ENCODE measurements at regions not wholly inside any gene's neighbourhood (a gene's known extent, or its start where the extent isn't known, plus 50 kb on each side); places are given as distances from the start of the nearest gene placed in this dataset.

DNA sequence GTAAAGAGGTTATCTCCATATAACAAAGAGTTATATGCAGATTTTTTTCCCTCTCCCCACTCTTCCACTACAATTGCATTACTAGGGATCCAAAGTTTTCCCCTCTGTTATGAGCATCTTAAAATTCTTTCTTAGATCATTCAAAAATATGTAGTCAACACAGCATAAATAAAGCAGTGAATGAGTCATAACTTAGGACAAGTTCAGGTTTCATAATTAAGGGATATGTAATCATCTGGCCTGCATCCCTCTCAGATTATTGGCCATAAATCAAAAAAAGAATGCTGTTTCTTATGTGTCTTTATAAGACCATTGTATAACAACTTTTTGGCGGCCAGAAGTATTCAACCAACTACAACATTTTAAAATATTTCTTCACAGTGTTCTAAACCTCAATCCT, 1526.1 kb downstream of the KCNT2 start:
- Histone ChIP-seq H3K27me3 (ENCODE audit: control insufficient read depth in 3 of 3, insufficient read depth in 3 of 3, low read length in 3 of 3) (no peaks in the 10 kb centered on the region), H3K27ac (ENCODE audit: low read depth in 1 of 3, low read length in 2 of 3) (no peak overlapping the region), H3K4me1 (ENCODE audit: control insufficient read depth in 3 of 3, insufficient read depth in 2 of 3, low read depth in 1 of 3, low read length in 2 of 3) (no peaks in the 10 kb centered on the region), H3K9me3 (ENCODE audit: control insufficient read depth in 2 of 2, insufficient read depth in 1 of 2, low read depth in 1 of 2, low read length in 1 of 2) (no peaks in the 10 kb centered on the region), H3K36me3 (ENCODE audit: control insufficient read depth in 3 of 3, insufficient read depth in 2 of 3, low read depth in 1 of 3, low read length in 3 of 3) (no peaks in the 10 kb centered on the region), H3K4me3 (ENCODE audit: low read depth in 1 of 3, low read length in 3 of 3) (no peak overlapping the region)
- no peak for DNase-seq
- FAIRE-seq: no peak
- WGBS, 3 donors: 73 to 78% (median 76%) methylated on average over 1 of the region's 1 CpG

DNA sequence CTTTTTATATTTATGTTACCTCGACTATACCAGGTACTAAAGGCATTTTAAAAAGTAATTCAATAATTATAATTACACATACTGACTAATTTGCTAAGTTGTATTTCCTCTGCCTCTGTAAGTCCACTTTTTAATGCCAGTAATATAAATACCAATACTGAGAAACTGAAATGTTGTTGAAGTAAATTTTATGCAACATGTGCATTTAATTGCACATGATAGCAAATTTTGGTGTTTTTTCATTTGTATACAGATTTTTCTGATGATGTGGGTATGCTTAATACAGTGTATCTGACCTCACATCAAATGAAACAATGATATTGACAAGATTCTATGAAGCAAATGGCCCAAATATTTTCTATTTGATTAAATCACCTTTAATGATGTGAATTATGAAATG, 1531.6 kb downstream of the KCNT2 start:
- no peaks in the 10 kb centered on the region for H3K4me1 ChIP-seq (ENCODE audit: control insufficient read depth in 3 of 3, insufficient read depth in 2 of 3, low read depth in 1 of 3, low read length in 2 of 3)
- H3K36me3 ChIP-seq (ENCODE audit: control insufficient read depth in 3 of 3, insufficient read depth in 2 of 3, low read depth in 1 of 3, low read length in 3 of 3): no peaks in the 10 kb centered on the region
- no peak overlapping the region for H3K4me3 ChIP-seq (ENCODE audit: low read depth in 1 of 3, low read length in 3 of 3)
- no peaks in the 10 kb centered on the region for H3K9me3 ChIP-seq (ENCODE audit: control insufficient read depth in 2 of 2, insufficient read depth in 1 of 2, low read depth in 1 of 2, low read length in 1 of 2)
- FAIRE-seq: no peak
- H3K27ac ChIP-seq (ENCODE audit: low read depth in 1 of 3, low read length in 2 of 3): no peak overlapping the region
- 46 to 74% (median 66%) methylated on average over 1 of the region's 1 CpG for WGBS, 3 donors
- H3K27me3 ChIP-seq (ENCODE audit: control insufficient read depth in 3 of 3, insufficient read depth in 3 of 3, low read length in 3 of 3): no peaks in the 10 kb centered on the region
- no peak for DNase-seq

DNA sequence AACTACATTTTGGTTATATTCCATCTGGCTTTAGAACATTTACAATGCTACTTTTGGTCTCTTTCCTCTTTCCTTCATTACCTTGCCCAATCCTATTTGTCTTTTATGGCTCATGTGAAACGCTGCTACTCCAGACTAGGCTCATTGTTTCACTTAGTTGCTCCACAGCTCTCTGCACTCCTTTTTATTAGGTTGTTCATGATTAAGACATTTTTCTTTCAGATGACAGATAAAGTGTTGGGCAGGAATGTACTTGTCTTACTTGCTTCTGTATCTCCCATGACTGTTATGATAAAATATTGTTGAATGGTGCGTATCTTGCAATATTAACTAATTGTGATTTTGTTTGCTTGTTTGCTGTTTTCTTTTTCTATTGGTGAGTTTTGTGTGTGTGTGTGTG, 1532.3 kb downstream of the KCNT2 start:
- DNase-seq (no peak), FAIRE-seq (no peak)
- Histone ChIP-seq H3K4me3 (ENCODE audit: low read depth in 1 of 3, low read length in 3 of 3) (no peak overlapping the region), H3K9me3 (ENCODE audit: control insufficient read depth in 2 of 2, insufficient read depth in 1 of 2, low read depth in 1 of 2, low read length in 1 of 2) (no peaks in the 10 kb centered on the region), H3K4me1 (ENCODE audit: control insufficient read depth in 3 of 3, insufficient read depth in 2 of 3, low read depth in 1 of 3, low read length in 2 of 3) (no peaks in the 10 kb centered on the region), H3K36me3 (ENCODE audit: control insufficient read depth in 3 of 3, insufficient read depth in 2 of 3, low read depth in 1 of 3, low read length in 3 of 3) (no peaks in the 10 kb centered on the region), H3K27ac (ENCODE audit: low read depth in 1 of 3, low read length in 2 of 3) (no peak overlapping the region), H3K27me3 (ENCODE audit: control insufficient read depth in 3 of 3, insufficient read depth in 3 of 3, low read length in 3 of 3) (no peaks in the 10 kb centered on the region)
- 68 to 86% (median 77%) methylated on average over 2 of the region's 2 CpGs for WGBS, 3 donors

DNA sequence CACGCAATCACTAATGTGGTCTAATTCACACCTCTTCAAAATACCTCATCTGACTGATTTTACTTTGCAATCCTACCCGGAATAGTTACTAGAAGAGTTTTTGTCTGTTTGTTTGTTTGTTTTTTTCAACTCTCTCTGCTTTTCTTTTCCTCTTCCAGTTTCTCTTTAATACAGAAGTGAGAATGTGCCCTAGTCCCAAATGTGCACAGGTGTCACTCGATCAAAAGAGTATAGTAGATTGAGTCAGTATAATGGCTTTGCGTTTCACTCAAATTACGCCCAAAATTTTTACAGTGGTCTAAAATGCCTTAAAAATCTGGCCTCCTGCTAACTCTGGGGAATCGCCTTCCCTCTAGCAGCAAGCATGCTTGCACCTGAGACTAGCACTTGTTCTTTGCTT, 1536.8 kb downstream of the KCNT2 start:
- WGBS, 3 donors: 67 to 81% (median 67%) methylated on average over 6 of the region's 6 CpGs
- H3K27ac ChIP-seq (ENCODE audit: low read depth in 1 of 3, low read length in 2 of 3): no peak overlapping the region
- FAIRE-seq: no peak

DNA sequence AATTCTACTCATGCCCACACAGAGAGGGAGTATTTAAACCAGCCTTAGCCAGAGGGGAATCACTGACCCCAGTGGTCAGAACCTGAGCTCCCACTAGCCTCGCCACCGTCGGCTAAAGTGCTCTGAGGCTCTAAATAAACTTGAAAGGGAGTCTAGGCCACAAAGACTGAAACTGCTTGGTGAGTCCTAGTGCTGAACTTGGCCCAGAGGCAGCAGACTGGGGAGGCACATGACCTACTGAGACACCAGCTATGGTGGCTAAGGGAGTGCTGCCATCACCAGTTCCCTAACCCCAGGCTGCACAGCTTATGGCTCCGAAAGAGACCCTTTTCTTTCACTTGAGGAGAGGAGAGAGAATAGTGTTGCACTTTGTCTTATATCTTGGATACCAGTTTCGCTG, 1542.8 kb downstream of the KCNT2 start:
- no peak overlapping the region for H3K27ac ChIP-seq (ENCODE audit: low read depth in 1 of 3, low read length in 2 of 3)
- no peak overlapping the region for H3K4me3 ChIP-seq (ENCODE audit: low read depth in 1 of 3, low read length in 3 of 3)
- H3K9me3 ChIP-seq (ENCODE audit: control insufficient read depth in 2 of 2, insufficient read depth in 1 of 2, low read depth in 1 of 2, low read length in 1 of 2): no peaks in the 10 kb centered on the region
- no peaks in the 10 kb centered on the region for H3K36me3 ChIP-seq (ENCODE audit: control insufficient read depth in 3 of 3, insufficient read depth in 2 of 3, low read depth in 1 of 3, low read length in 3 of 3)
- WGBS, 3 donors: 82 to 91% (median 88%) methylated on average over 5 of the region's 5 CpGs
- DNase-seq (no peak), FAIRE-seq (no peak)
- H3K4me1 ChIP-seq (ENCODE audit: control insufficient read depth in 3 of 3, insufficient read depth in 2 of 3, low read depth in 1 of 3, low read length in 2 of 3): no peaks in the 10 kb centered on the region
- no peaks in the 10 kb centered on the region for H3K27me3 ChIP-seq (ENCODE audit: control insufficient read depth in 3 of 3, insufficient read depth in 3 of 3, low read length in 3 of 3)

More for the DNA sequence above, 1536.8 kb downstream of the KCNT2 start:
- no peaks in the 10 kb centered on the region for H3K4me1 ChIP-seq (ENCODE audit: control insufficient read depth in 3 of 3, insufficient read depth in 2 of 3, low read depth in 1 of 3, low read length in 2 of 3)
- no peaks in the 10 kb centered on the region for H3K36me3 ChIP-seq (ENCODE audit: control insufficient read depth in 3 of 3, insufficient read depth in 2 of 3, low read depth in 1 of 3, low read length in 3 of 3)
- no peaks in the 10 kb centered on the region for H3K9me3 ChIP-seq (ENCODE audit: control insufficient read depth in 2 of 2, insufficient read depth in 1 of 2, low read depth in 1 of 2, low read length in 1 of 2)
- DNase-seq: no peak
- no peak overlapping the region for H3K4me3 ChIP-seq (ENCODE audit: low read depth in 1 of 3, low read length in 3 of 3)
- H3K27me3 ChIP-seq (ENCODE audit: control insufficient read depth in 3 of 3, insufficient read depth in 3 of 3, low read length in 3 of 3): no peaks in the 10 kb centered on the region

DNA sequence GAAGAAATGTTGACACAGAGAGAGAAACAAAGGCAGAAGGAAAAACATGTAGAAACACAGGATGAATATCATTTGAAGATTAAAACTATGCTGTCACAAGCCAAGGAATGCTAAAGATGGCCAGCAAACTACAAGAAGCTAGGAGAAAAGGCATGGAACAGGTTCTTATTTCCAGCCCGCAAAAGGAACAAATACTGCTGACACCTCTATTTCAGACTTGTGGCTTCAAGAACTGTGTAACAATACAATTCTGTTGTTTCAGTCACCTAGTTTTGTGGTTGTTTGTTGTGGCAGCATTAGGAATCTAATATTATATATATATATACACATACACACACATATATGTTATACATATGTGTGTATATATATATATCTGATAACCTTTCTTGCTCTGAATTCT, 1543.9 kb downstream of the KCNT2 start:
- DNase-seq: no peak
- no peak overlapping the region for H3K27ac ChIP-seq (ENCODE audit: low read depth in 1 of 3, low read length in 2 of 3)
- no peak overlapping the region for H3K4me3 ChIP-seq (ENCODE audit: low read depth in 1 of 3, low read length in 3 of 3)
- H3K36me3 ChIP-seq (ENCODE audit: control insufficient read depth in 3 of 3, insufficient read depth in 2 of 3, low read depth in 1 of 3, low read length in 3 of 3): no peaks in the 10 kb centered on the region
- H3K27me3 ChIP-seq (ENCODE audit: control insufficient read depth in 3 of 3, insufficient read depth in 3 of 3, low read length in 3 of 3): no peaks in the 10 kb centered on the region
- no peaks in the 10 kb centered on the region for H3K9me3 ChIP-seq (ENCODE audit: control insufficient read depth in 2 of 2, insufficient read depth in 1 of 2, low read depth in 1 of 2, low read length in 1 of 2)
- 90 to 96% (median 96%) methylated on average over 1 of the region's 1 CpG for WGBS, 3 donors
- no peak for FAIRE-seq
- no peaks in the 10 kb centered on the region for H3K4me1 ChIP-seq (ENCODE audit: control insufficient read depth in 3 of 3, insufficient read depth in 2 of 3, low read depth in 1 of 3, low read length in 2 of 3)

DNA sequence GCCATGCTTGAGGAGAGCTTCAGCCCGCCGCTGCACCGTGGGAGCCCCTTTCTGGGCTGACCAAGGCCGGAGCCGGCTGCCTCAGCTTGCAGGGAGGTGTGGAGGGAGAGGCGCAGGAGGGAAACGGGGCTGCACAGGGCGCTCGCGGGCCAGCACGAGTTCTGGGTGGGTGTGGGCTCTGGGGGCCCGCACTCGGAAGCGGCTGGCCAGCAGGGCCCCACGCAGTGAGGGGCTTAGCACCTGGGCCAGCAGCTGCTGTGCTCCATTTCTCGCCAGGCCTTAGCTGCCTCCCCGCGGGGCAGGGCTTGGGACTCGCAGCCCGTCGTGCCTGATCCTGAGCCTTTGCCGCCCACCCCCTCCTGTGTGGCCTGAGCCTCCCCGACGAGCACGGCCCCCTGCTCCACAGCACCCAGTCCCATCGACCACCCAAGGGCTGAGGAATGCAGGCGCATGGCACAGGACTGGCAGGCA, 1554.0 kb downstream of the KCNT2 start:
- DNase-seq (no peak), FAIRE-seq (no peak)
- Histone ChIP-seq H3K27ac (ENCODE audit: low read depth in 1 of 3, low read length in 2 of 3) (no peak overlapping the region), H3K9me3 (ENCODE audit: control insufficient read depth in 2 of 2, insufficient read depth in 1 of 2, low read depth in 1 of 2, low read length in 1 of 2) (peaks cover 0 to 5% of the 10 kb centered on the region in 2 donors), H3K27me3 (ENCODE audit: control insufficient read depth in 3 of 3, insufficient read depth in 3 of 3, low read length in 3 of 3) (no peaks in the 10 kb centered on the region), H3K4me1 (ENCODE audit: control insufficient read depth in 3 of 3, insufficient read depth in 2 of 3, low read depth in 1 of 3, low read length in 2 of 3) (no peaks in the 10 kb centered on the region), H3K36me3 (ENCODE audit: control insufficient read depth in 3 of 3, insufficient read depth in 2 of 3, low read depth in 1 of 3, low read length in 3 of 3) (no peaks in the 10 kb centered on the region), H3K4me3 (ENCODE audit: low read depth in 1 of 3, low read length in 3 of 3) (no peak overlapping the region)
- WGBS, 3 donors: 88 to 96% (median 95%) methylated on average over 22 to 27 of the region's 27 CpGs

DNA sequence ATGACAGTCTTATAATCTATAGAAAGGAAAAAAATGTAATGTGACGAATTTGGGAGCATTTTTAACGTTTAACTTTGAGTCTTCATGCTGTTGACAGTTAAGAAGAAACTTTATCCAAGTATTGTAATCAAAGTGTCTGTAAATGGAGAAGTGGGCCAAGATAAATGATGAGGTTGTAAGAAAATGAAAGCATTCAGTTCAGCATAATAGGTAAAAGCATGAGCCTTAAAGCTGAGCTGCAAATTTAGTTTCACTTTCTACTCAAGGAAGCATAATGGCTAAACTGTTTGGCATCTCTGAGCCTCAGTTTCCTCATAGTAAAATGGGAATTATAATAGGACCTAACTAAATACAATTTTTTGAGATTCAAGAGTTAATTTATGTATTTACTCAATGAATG, 1554.8 kb downstream of the KCNT2 start:
- FAIRE-seq: no peak
- Histone ChIP-seq H3K36me3 (ENCODE audit: control insufficient read depth in 3 of 3, insufficient read depth in 2 of 3, low read depth in 1 of 3, low read length in 3 of 3) (no peaks in the 10 kb centered on the region), H3K27me3 (ENCODE audit: control insufficient read depth in 3 of 3, insufficient read depth in 3 of 3, low read length in 3 of 3) (no peaks in the 10 kb centered on the region), H3K9me3 (ENCODE audit: control insufficient read depth in 2 of 2, insufficient read depth in 1 of 2, low read depth in 1 of 2, low read length in 1 of 2) (peaks cover 0 to 5% of the 10 kb centered on the region in 2 donors), H3K4me3 (ENCODE audit: low read depth in 1 of 3, low read length in 3 of 3) (no peak overlapping the region), H3K27ac (ENCODE audit: low read depth in 1 of 3, low read length in 2 of 3) (no peak overlapping the region), H3K4me1 (ENCODE audit: control insufficient read depth in 3 of 3, insufficient read depth in 2 of 3, low read depth in 1 of 3, low read length in 2 of 3) (no peaks in the 10 kb centered on the region)
- WGBS, 3 donors: 50 to 64% (median 51%) methylated on average over 2 of the region's 2 CpGs
- DNase-seq: no peak

DNA sequence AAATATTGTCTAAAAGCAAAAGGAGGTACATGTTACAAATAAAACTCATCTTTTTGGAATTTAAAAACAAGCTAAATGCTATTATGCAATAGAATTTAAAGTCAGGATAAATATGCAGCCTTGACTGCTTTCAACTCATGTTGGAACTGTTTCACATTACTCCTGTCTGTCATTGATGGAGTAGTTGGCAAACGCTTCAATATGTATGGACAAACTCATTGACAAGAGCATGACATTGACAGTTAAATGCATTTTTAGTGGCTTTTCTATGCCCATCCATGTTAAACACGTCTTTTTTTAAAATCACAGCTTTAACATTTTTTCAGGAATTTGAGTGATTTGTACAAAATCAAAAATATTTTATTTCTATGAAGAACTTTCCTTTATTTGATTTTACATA, 1560.5 kb downstream of the KCNT2 start:
- FAIRE-seq (no peak), DNase-seq (no peak)
- H3K27me3 ChIP-seq (ENCODE audit: control insufficient read depth in 3 of 3, insufficient read depth in 3 of 3, low read length in 3 of 3): no peaks in the 10 kb centered on the region
- no peaks in the 10 kb centered on the region for H3K9me3 ChIP-seq (ENCODE audit: control insufficient read depth in 2 of 2, insufficient read depth in 1 of 2, low read depth in 1 of 2, low read length in 1 of 2)
- no peak overlapping the region for H3K27ac ChIP-seq (ENCODE audit: low read depth in 1 of 3, low read length in 2 of 3)
- H3K4me1 ChIP-seq (ENCODE audit: control insufficient read depth in 3 of 3, insufficient read depth in 2 of 3, low read depth in 1 of 3, low read length in 2 of 3): no peaks in the 10 kb centered on the region
- 63 to 84% (median 74%) methylated on average over 2 of the region's 2 CpGs for WGBS, 3 donors
- no peaks in the 10 kb centered on the region for H3K36me3 ChIP-seq (ENCODE audit: control insufficient read depth in 3 of 3, insufficient read depth in 2 of 3, low read depth in 1 of 3, low read length in 3 of 3)
- H3K4me3 ChIP-seq (ENCODE audit: low read depth in 1 of 3, low read length in 3 of 3): no peak overlapping the region
